OCI-LY1 (cell line): ENCODE measurements at regions not wholly inside any gene's neighbourhood (a gene's known extent, or its start where the extent isn't known, plus 50 kb on each side); places are given as distances from the start of the nearest gene placed in this dataset.

Experiments
- CTCF ChIP-seq: fragments of 200-600 bp; sonication (generic), shearing (Covaris generic); IDR thresholded peaks from 2 replicates; pipeline ENCODE4 v1.5.1; 2017; ENCODE audit warnings: mild to moderate bottlenecking, antibody characterized with exemption, low read length, moderate library complexity, mixed read lengths
- EZH2 ChIP-seq: fragments of 200-600 bp; sonication (generic), shearing (Covaris generic); IDR thresholded peaks from 2 replicates; pipeline ENCODE4 v1.8.0; 2017; ENCODE audit warnings: borderline replicate concordance, mixed run types, mild to moderate bottlenecking, antibody characterized with exemption, low read length, moderate library complexity, mixed read lengths

DNA sequence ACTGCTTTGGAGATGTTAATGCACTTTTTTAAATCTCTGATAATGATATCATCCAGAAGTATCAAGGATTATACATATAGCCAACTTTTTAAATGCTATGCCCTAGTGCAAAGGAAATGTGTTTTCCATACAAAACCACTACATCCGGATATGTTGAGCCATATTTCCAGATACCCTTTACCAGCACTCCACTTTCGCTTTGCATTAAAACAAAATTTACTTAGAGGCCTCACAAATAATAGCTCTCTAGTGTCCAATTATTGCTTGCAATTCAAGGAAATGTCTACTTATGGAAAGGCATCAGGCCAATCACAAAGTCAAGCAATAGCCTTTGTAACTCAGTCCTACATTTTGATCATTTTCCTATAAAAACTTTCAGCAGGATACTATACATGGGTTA is 1072.8 kb upstream of the INTU start:
- TF ChIP-seq CTCF (no peak), EZH2 (no peak)
